Loucy (cell line): ENCODE measurements at regions not wholly inside any gene's neighbourhood (a gene's known extent, or its start where the extent isn't known, plus 50 kb on each side); places are given as distances from the start of the nearest gene placed in this dataset.

Source experiments
- H2AFZ ChIP-seq: fragments of 200-600 bp; sonication (generic); 2 replicates; pipeline ENCODE4 v1.6.0; 2016; ENCODE audit warnings: antibody characterized with exemption, mild to moderate bottlenecking, low read length, moderate library complexity
- H3F3A ChIP-seq: fragments of 200-600 bp; 2 replicates; pipeline ENCODE4 v1.6.0; 2016; ENCODE audit warnings: antibody characterized with exemption, low read depth, mild to moderate bottlenecking
- H3K27me3 ChIP-seq: fragments of 200-600 bp; sonication (generic); 2 replicates; pipeline ENCODE4 v1.6.1; 2014; ENCODE audit warnings: low read length, mild to moderate bottlenecking; ENCODE audit not compliant: insufficient read depth, poor library complexity, severe bottlenecking
- H3K36me3 ChIP-seq: fragments of 200-600 bp; sonication (generic); 2 replicates; pipeline ENCODE4 v1.6.1; 2016; ENCODE audit warnings: low read length; ENCODE audit not compliant: insufficient read depth
- H3K4me1 ChIP-seq: fragments of 200-600 bp; sonication (generic); 2 replicates; pipeline ENCODE4 v1.5.1; 2014; ENCODE audit warnings: low read length, mild to moderate bottlenecking; ENCODE audit not compliant: insufficient read depth, poor library complexity, severe bottlenecking
- H3K4me2 ChIP-seq: fragments of 200-600 bp; sonication (generic); 2 replicates; pipeline ENCODE4 v1.6.0; 2014; ENCODE audit warnings: antibody characterized with exemption, low read length, low read depth, mild to moderate bottlenecking; ENCODE audit not compliant: poor library complexity, severe bottlenecking
- H3K4me3 ChIP-seq: fragments of 200-600 bp; sonication (generic); 2 replicates; pipeline ENCODE4 v1.5.1; 2014; ENCODE audit warnings: low read length, mild to moderate bottlenecking, mixed read lengths; ENCODE audit not compliant: poor library complexity, severe bottlenecking
- H3K79me2 ChIP-seq: fragments of 200-600 bp; sonication (generic); 2 replicates; pipeline ENCODE4 v1.6.1; 2014; ENCODE audit warnings: low read length; ENCODE audit not compliant: insufficient read depth
- H3K9ac ChIP-seq: fragments of 200-600 bp; sonication (generic); 2 replicates; pipeline ENCODE4 v1.6.0; 2014; ENCODE audit warnings: mild to moderate bottlenecking, low read depth, low read length, moderate library complexity; ENCODE audit not compliant: poor library complexity, severe bottlenecking
- H3K9me2 ChIP-seq: fragments of 200-600 bp; sonication (generic); replicated peaks from 2 replicates; pipeline ENCODE4 v1.6.1; 2016; ENCODE audit warnings: low read depth, low read length, mixed read lengths
- H3K9me3 ChIP-seq: fragments of 200-600 bp; sonication (generic); 2 replicates; pipeline ENCODE4 v1.6.1; 2014; ENCODE audit warnings: mild to moderate bottlenecking, antibody characterized with exemption, low read length, low read depth; ENCODE audit not compliant: insufficient read depth
- H4K20me1 ChIP-seq: fragments of 200-600 bp; sonication (generic); 2 replicates; pipeline ENCODE4 v1.6.0; 2014; ENCODE audit warnings: antibody characterized with exemption, low read length, mild to moderate bottlenecking; ENCODE audit not compliant: insufficient read depth, poor library complexity, severe bottlenecking
- EZH2phosphoT487 ChIP-seq: fragments of 200-600 bp; IDR thresholded peaks from 2 replicates; pipeline ENCODE4 v1.6.1; 2018; ENCODE audit warnings: antibody characterized with exemption, mild to moderate bottlenecking, moderate library complexity, borderline replicate concordance
- TF ChIP-seq, protein P1 (sequence below): fragments of 200-600 bp; sonication (generic); conservative IDR thresholded peaks from 2 replicates; pipeline ENCODE4 v1.5.1; 2014; ENCODE audit warnings: mild to moderate bottlenecking, antibody characterized with exemption, low read length

DNA sequence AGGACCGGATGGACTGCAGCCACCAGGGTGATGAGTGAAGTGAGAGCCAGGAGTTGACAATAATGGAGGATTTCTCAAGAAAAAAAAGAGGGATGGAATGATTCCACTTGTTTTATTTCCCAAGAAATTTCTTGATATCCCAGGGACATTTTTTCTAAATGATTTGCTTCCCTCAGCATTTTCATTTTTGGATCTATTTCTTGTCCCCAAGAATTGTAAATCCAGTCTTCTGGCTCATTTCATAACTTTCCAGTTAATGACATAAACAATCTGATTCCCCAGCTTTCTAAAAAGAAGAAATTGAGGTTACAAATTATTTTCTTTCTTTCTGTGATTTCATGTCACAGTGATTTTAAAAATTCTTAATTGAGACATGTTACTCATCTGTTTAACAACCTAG lies 446.5 kb downstream of the PRR16 start:
- Histone ChIP-seq H3K4me2 (no peak overlapping the region), H2AFZ (no peak overlapping the region), H3K9me3 (no peaks in the 10 kb centered on the region), H4K20me1 (no peaks in the 10 kb centered on the region), H3K27me3 (no peaks in the 10 kb centered on the region), H3K4me3 (no peak overlapping the region), H3K36me3 (no peaks in the 10 kb centered on the region), H3K9me2 (no peaks in the 10 kb centered on the region), H3K79me2 (no peaks in the 10 kb centered on the region), H3K9ac (no peak overlapping the region), H3F3A (no peaks in the 10 kb centered on the region), H3K4me1 (no peaks in the 10 kb centered on the region)
- TF ChIP-seq, protein P1, sequence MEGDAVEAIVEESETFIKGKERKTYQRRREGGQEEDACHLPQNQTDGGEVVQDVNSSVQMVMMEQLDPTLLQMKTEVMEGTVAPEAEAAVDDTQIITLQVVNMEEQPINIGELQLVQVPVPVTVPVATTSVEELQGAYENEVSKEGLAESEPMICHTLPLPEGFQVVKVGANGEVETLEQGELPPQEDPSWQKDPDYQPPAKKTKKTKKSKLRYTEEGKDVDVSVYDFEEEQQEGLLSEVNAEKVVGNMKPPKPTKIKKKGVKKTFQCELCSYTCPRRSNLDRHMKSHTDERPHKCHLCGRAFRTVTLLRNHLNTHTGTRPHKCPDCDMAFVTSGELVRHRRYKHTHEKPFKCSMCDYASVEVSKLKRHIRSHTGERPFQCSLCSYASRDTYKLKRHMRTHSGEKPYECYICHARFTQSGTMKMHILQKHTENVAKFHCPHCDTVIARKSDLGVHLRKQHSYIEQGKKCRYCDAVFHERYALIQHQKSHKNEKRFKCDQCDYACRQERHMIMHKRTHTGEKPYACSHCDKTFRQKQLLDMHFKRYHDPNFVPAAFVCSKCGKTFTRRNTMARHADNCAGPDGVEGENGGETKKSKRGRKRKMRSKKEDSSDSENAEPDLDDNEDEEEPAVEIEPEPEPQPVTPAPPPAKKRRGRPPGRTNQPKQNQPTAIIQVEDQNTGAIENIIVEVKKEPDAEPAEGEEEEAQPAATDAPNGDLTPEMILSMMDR, result no peak
- TF ChIP-seq EZH2phosphoT487, result no peak

GRCh38 chr5:120913396-120913795 lies 449.3 kb downstream of the PRR16 start:
- Histone ChIP-seq H3K79me2 (no peaks in the 10 kb centered on the region), H3K36me3 (no peaks in the 10 kb centered on the region), H3K9ac (no peak overlapping the region), H3K4me3 (no peak overlapping the region), H2AFZ (no peak overlapping the region), H3K4me1 (no peaks in the 10 kb centered on the region), H4K20me1 (no peaks in the 10 kb centered on the region), H3K4me2 (no peak overlapping the region), H3K9me3 (no peaks in the 10 kb centered on the region), H3K9me2 (no peaks in the 10 kb centered on the region), H3K27me3 (no peaks in the 10 kb centered on the region), H3F3A (no peaks in the 10 kb centered on the region)
- TF ChIP-seq EZH2phosphoT487, result no peak
- TF ChIP-seq, protein P1, result no peak

DNA sequence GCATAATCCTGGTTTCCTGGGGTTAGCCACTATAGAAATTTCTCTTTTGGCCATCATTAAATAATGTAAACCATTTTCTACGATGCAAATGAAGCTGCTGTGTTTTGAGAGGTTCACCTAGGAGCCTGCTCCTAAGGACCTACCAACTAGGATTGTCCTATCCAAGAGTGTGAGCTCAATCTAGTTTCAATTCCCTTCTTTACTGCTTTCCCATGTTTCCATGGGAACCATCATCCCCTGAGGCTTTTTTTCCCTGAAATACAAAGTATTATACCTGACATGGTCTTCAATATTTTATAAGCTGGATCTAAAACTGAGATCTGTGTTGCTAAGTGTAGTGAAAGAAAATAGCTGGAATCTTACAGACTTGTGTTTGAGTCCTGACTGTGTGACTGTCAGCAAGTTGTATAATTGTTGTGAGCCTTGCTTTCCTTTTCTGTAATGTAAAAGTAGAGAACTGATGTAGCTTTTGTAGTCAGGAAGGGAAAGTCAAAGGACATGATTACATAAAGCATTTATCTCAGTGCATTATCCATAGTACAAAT lies 453.2 kb downstream of the PRR16 start:
- no peaks in the 10 kb centered on the region for H3K27me3 ChIP-seq
- H3K9me2 ChIP-seq, result no peaks in the 10 kb centered on the region
- TF ChIP-seq, protein P1, result no peak
- no peak for TF ChIP-seq EZH2phosphoT487
- H3K79me2 ChIP-seq, result no peaks in the 10 kb centered on the region
- no peaks in the 10 kb centered on the region for H4K20me1 ChIP-seq
- no peaks in the 10 kb centered on the region for H3K36me3 ChIP-seq
- H2AFZ ChIP-seq, result no peak overlapping the region
- H3K4me3 ChIP-seq, result no peak overlapping the region
- no peak overlapping the region for H3K9ac ChIP-seq
- no peaks in the 10 kb centered on the region for H3K4me1 ChIP-seq
- no peaks in the 10 kb centered on the region for H3F3A ChIP-seq
- H3K4me2 ChIP-seq, result no peak overlapping the region
- no peaks in the 10 kb centered on the region for H3K9me3 ChIP-seq
